H1 (cell line): ENCODE measurements at regions not wholly inside any gene's neighbourhood (a gene's known extent, or its start where the extent isn't known, plus 50 kb on each side); places are given as distances from the start of the nearest gene placed in this dataset.

Experiments used
- CTCF ChIA-PET: fragments of 300-600 bp; sonication (Branson Sonifier 250); formaldehyde crosslinking; loops from one replicate; lab custom pipeline; 2021; ENCODE audit not compliant: partially characterized antibody; lab: Charles Lee
- POLR2A ChIA-PET: fragments of 300-600 bp; sonication (Branson Sonifier 250); formaldehyde crosslinking; loops from one replicate; lab custom pipeline; 2021; ENCODE audit warnings: inconsistent platforms; ENCODE audit not compliant: partially characterized antibody; lab: Charles Lee
- DNase-seq, 2 experiments: peaks; one replicate each; pipeline versions ENCODE4 v3.0.0 to v3.0.0-alpha.2; 2010 to 2022; ENCODE audit warnings: low spot score in 2 of 2, low read depth in 1 of 2, mixed read lengths in 1 of 2
- FAIRE-seq: peaks from 2 replicates; lab custom pipeline; 2011; peaks lifted over from hg19 to GRCh38; lab: Jason Lieb, UNC
- H2AFZ ChIP-seq: 2 replicates; pipeline ENCODE4 v1.8.1; 2012; ENCODE audit warnings: low read length, inconsistent platforms
- H2AK5ac ChIP-seq: 2 replicates; pipeline ENCODE4 v1.6.1; 2013; ENCODE audit warnings: low read depth, low read length
- H2BK120ac ChIP-seq: replicated peaks from 2 replicates; pipeline ENCODE3; 2013; ENCODE audit warnings: low read depth, low read length, inconsistent platforms
- H2BK12ac ChIP-seq: 2 replicates; pipeline ENCODE4 v1.6.1; 2013; ENCODE audit warnings: low read depth, low read length
- H2BK15ac ChIP-seq: 2 replicates; pipeline ENCODE4 v1.6.1; 2013; ENCODE audit warnings: low read length
- H2BK20ac ChIP-seq: 2 replicates; pipeline ENCODE4 v1.6.1; 2013; ENCODE audit warnings: low read length
- H2BK5ac ChIP-seq: 2 replicates; pipeline ENCODE4 v1.6.1; 2013; ENCODE audit warnings: low read depth, low read length
- H3K14ac ChIP-seq: 2 replicates; pipeline ENCODE4 v1.6.1; 2013; ENCODE audit warnings: inconsistent platforms; ENCODE audit not compliant: insufficient read length
- H3K18ac ChIP-seq: 2 replicates; pipeline ENCODE4 v1.6.1; 2013; ENCODE audit warnings: low read length; ENCODE audit errors: extremely low read depth
- H3K23ac ChIP-seq: 2 replicates; pipeline ENCODE4 v1.6.1; 2013; ENCODE audit warnings: inconsistent platforms; ENCODE audit not compliant: insufficient read length
- H3K23me2 ChIP-seq: 2 replicates; pipeline ENCODE4 v1.6.1; 2013; ENCODE audit warnings: low read depth, low read length
- H3K27ac ChIP-seq: 2 replicates; pipeline ENCODE4 v1.6.1; 2011; ENCODE audit warnings: low read depth, low read length, inconsistent platforms
- H3K27me3 ChIP-seq, 4 experiments: replicated peaks in 1 of 4; 1 replicate in 1 of 4; 2 replicates in 3 of 4; pipeline versions ENCODE4 v1.6.1 to v1.8.1; 2011 to 2013; ENCODE audit warnings: low read length in 3 of 4, mild to moderate bottlenecking in 3 of 4, inconsistent platforms in 2 of 4, mixed read lengths in 2 of 4, moderate library complexity in 1 of 4; ENCODE audit not compliant: control insufficient read depth in 3 of 4, insufficient read depth in 3 of 4; ENCODE audit errors: extremely low read depth in 1 of 4
- H3K36me3 ChIP-seq, 4 experiments: 2 replicates each; pipeline versions ENCODE4 v1.6.1 to v1.8.1; 2011 to 2013; ENCODE audit warnings: mild to moderate bottlenecking in 4 of 4, low read length in 3 of 4, moderate library complexity in 2 of 4, control low read depth in 1 of 4, inconsistent platforms in 1 of 4; ENCODE audit not compliant: insufficient read depth in 4 of 4, control insufficient read depth in 2 of 4
- H3K4ac ChIP-seq: replicated peaks from 2 replicates; pipeline ENCODE3; 2013; ENCODE audit warnings: low read length, low read depth, mixed read lengths, inconsistent platforms; ENCODE audit not compliant: insufficient read length
- H3K4me1 ChIP-seq, 4 experiments: replicated peaks in 1 of 4; 1 replicate in 1 of 4; 2 replicates in 3 of 4; pipeline versions ENCODE4 v1.6.1 to v1.8.1; 2011 to 2013; ENCODE audit warnings: low read length in 3 of 4, inconsistent platforms in 2 of 4, mixed read lengths in 1 of 4; ENCODE audit not compliant: insufficient read depth in 4 of 4, control insufficient read depth in 3 of 4
- H3K4me2 ChIP-seq, 2 experiments: 2 replicates each; pipeline versions ENCODE4 v1.6.1 to v1.8.1; 2011 to 2013; ENCODE audit warnings: low read depth in 2 of 2, low read length in 2 of 2, control low read depth in 1 of 2, inconsistent platforms in 1 of 2, mild to moderate bottlenecking in 1 of 2; ENCODE audit not compliant: insufficient read depth in 1 of 2
- H3K4me3 ChIP-seq, 4 experiments: fragments of 200-600, 300-600 bp in 1 of 4; sonication (generic), shearing (Covaris generic), sonication (Bioruptor Twin) in 1 of 4; 2 replicates each; pipeline versions ENCODE4 v1.5.1 to v1.8.1; 2011 to 2016; ENCODE audit warnings: low read length in 4 of 4, low read depth in 3 of 4, control low read depth in 2 of 4, inconsistent platforms in 2 of 4, mild to moderate bottlenecking in 2 of 4, mixed read lengths in 1 of 4, moderate library complexity in 1 of 4; ENCODE audit not compliant: insufficient read depth in 2 of 4; ENCODE audit errors: extremely low read depth in 1 of 4
- H3K56ac ChIP-seq: replicated peaks from 2 replicates; pipeline ENCODE3; 2013; ENCODE audit warnings: low read depth, mild to moderate bottlenecking, mixed read lengths, low read length, inconsistent platforms; ENCODE audit not compliant: insufficient read length
- H3K79me1 ChIP-seq: 2 replicates; pipeline ENCODE4 v1.6.1; 2013; ENCODE audit warnings: low read depth, low read length, control low read depth
- H3K79me2 ChIP-seq, 2 experiments: 2 replicates each; pipeline versions ENCODE4 v1.6.1 to v1.8.1; 2012 to 2013; ENCODE audit warnings: low read length in 2 of 2, mild to moderate bottlenecking in 2 of 2, inconsistent platforms in 1 of 2; ENCODE audit not compliant: insufficient read depth in 2 of 2, control insufficient read depth in 1 of 2
- H3K9ac ChIP-seq, 4 experiments: replicated peaks in 1 of 4; 1 replicate in 1 of 4; 2 replicates in 3 of 4; pipeline versions ENCODE4 v1.6.1 to v1.8.1; 2011 to 2013; ENCODE audit warnings: low read depth in 3 of 4, low read length in 3 of 4, control low read depth in 2 of 4, mild to moderate bottlenecking in 2 of 4, moderate library complexity in 2 of 4, inconsistent platforms in 1 of 4; ENCODE audit errors: extremely low read depth in 1 of 4
- H3K9me3 ChIP-seq, 2 experiments: 2 replicates each; pipeline versions ENCODE4 v1.6.1 to v1.8.1; 2012 to 2013; ENCODE audit warnings: mild to moderate bottlenecking in 2 of 2, moderate library complexity in 2 of 2, control low read depth in 1 of 2, inconsistent platforms in 1 of 2, low read depth in 1 of 2, low read length in 1 of 2, mixed read lengths in 1 of 2; ENCODE audit not compliant: insufficient read depth in 2 of 2
- H4K20me1 ChIP-seq, 2 experiments: replicated peaks in 1 of 2; 2 replicates each; pipeline versions ENCODE3 to v1.8.1; 2011 to 2013; ENCODE audit warnings: inconsistent platforms in 2 of 2, low read length in 2 of 2, mild to moderate bottlenecking in 1 of 2; ENCODE audit not compliant: insufficient read depth in 2 of 2, control insufficient read depth in 1 of 2
- H4K5ac ChIP-seq: 2 replicates; pipeline ENCODE4 v1.6.1; 2013; ENCODE audit warnings: low read length, low read depth, mixed read lengths, inconsistent platforms; ENCODE audit not compliant: insufficient read length
- H4K8ac ChIP-seq: 2 replicates; pipeline ENCODE4 v1.8.0; 2013; ENCODE audit warnings: mild to moderate bottlenecking, moderate library complexity, low read length, inconsistent platforms; ENCODE audit not compliant: insufficient read depth; ENCODE audit errors: extremely low read depth
- H4K91ac ChIP-seq: replicated peaks from 2 replicates; pipeline ENCODE3; 2013; ENCODE audit warnings: low read length, mixed read lengths, inconsistent platforms; ENCODE audit not compliant: insufficient read length
- CHD1 ChIP-seq: IDR thresholded peaks from 2 replicates; pipeline ENCODE4 v1.6.1; 2012; ENCODE audit warnings: low read depth, low read length, improper control_type of control experiment
- GABPA ChIP-seq: IDR thresholded peaks from 2 replicates; pipeline ENCODE4 v1.6.1; 2011; ENCODE audit warnings: mild to moderate bottlenecking, low read length, moderate library complexity, borderline replicate concordance; ENCODE audit not compliant: insufficient read depth
- RAD21 ChIP-seq, 2 experiments: IDR thresholded peaks in 1 of 2; conservative IDR thresholded peaks in 1 of 2; 2 replicates each; pipeline ENCODE4 v1.6.1; 2011; ENCODE audit warnings: low read depth in 2 of 2, low read length in 2 of 2, improper control_type of control experiment in 1 of 2, inconsistent platforms in 1 of 2, mild to moderate bottlenecking in 1 of 2, moderate library complexity in 1 of 2
- ZNF274 ChIP-seq: IDR thresholded peaks from 2 replicates; pipeline ENCODE4 v1.7.0; 2012; ENCODE audit warnings: low read length, borderline replicate concordance; ENCODE audit errors: extremely low read depth
- WGBS, 2 experiments: shearing (Covaris generic) in 1 of 2; methylation state at CpG; one replicate each; pipeline versions ENCODE4 v1.1.6 to v1.1.7; 2013 to 2015; ENCODE audit warnings: low lambda C conversion rate in 2 of 2, mixed read lengths in 2 of 2, inconsistent platforms in 1 of 2, low coverage in 1 of 2, missing lambda C conversion rate in 1 of 2; ENCODE audit not compliant: insufficient replicate concordance in 2 of 2, insufficient coverage in 1 of 2, insufficient read length in 1 of 2; ENCODE audit errors: extremely low coverage in 1 of 2, missing lambda C conversion rate in 1 of 2; 5-methylcytosine and 5-hydroxymethylcytosine counted together
- TF ChIP-seq, protein P1 (sequence below), 3 experiments: IDR thresholded peaks; 1 replicate in 2 of 3; 2 replicates in 1 of 3; pipeline versions ENCODE4 v1.5.1 to v1.6.1; 2011; ENCODE audit warnings: low read length in 3 of 3, mild to moderate bottlenecking in 3 of 3, inconsistent platforms in 2 of 3, low read depth in 1 of 3, moderate library complexity in 1 of 3; ENCODE audit not compliant: insufficient read depth in 1 of 3; ENCODE audit errors: control extremely low read depth in 1 of 3

DNA sequence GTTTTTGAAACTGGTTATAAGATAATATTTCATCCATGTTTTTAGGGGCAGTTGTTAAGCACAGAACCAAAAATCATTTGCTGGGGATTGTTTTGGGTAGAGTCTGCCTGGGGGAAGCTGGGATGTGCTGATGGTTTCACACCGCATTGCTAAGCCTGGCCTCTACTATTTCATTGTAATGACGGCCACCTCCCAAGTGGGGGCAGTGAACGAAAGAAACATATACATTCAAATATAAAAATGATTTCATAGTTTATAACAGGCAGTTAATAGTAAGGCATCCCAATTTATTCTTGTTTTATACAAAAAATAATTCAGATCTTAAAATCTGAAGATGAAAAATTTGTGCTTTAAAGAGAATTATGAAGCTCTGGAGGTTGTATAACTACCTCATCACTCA is 750.8 kb downstream of the REEP3 start:
- Histone ChIP-seq H3K56ac (no peak overlapping the region), H3K4me3 (no peak overlapping the region), H3K4me2 (no peak overlapping the region), H4K8ac (no peak overlapping the region)
- no peak for DNase-seq
- TF ChIP-seq CHD1 (no peak), GABPA (no peak), ZNF274 (no peak), RAD21 (IDR thresholded peaks at IDR 0.05 in 1 of 2, conservative IDR thresholded peaks at IDR 0.05 in 1 of 2; ENCODE audit: low read depth in 2 of 2, low read length in 2 of 2) (peak; percentile 12 to 25; a peak in 1 of 4 replicates)
- TF ChIP-seq, protein P1, sequence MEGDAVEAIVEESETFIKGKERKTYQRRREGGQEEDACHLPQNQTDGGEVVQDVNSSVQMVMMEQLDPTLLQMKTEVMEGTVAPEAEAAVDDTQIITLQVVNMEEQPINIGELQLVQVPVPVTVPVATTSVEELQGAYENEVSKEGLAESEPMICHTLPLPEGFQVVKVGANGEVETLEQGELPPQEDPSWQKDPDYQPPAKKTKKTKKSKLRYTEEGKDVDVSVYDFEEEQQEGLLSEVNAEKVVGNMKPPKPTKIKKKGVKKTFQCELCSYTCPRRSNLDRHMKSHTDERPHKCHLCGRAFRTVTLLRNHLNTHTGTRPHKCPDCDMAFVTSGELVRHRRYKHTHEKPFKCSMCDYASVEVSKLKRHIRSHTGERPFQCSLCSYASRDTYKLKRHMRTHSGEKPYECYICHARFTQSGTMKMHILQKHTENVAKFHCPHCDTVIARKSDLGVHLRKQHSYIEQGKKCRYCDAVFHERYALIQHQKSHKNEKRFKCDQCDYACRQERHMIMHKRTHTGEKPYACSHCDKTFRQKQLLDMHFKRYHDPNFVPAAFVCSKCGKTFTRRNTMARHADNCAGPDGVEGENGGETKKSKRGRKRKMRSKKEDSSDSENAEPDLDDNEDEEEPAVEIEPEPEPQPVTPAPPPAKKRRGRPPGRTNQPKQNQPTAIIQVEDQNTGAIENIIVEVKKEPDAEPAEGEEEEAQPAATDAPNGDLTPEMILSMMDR (IDR thresholded peaks at IDR 0.05; ENCODE audit: control extremely low read depth in 1 of 3, insufficient read depth in 1 of 3, low read depth in 1 of 3, low read length in 3 of 3): peak in 2 of 3 experiments; percentile 22; a peak in 2 of 4 replicates
- TF ChIP-seq, all 59 proteins: peak for 2
- Histone ChIP-seq H2BK5ac (no peak overlapping the region), H4K20me1 (no peaks in the 10 kb centered on the region), H2BK120ac (no peak overlapping the region), H2BK12ac (no peak overlapping the region), H3K9me3 (no peaks in the 10 kb centered on the region), H3K4ac (no peak overlapping the region), H3K18ac (no peak overlapping the region), H3K36me3 (no peaks in the 10 kb centered on the region), H3K9ac (no peak overlapping the region), H3K4me1 (no peaks in the 10 kb centered on the region), H3K23ac (no peak overlapping the region), H3K79me1 (no peaks in the 10 kb centered on the region), H2AK5ac (no peak overlapping the region), H3K23me2 (no peaks in the 10 kb centered on the region), H3K14ac (no peak overlapping the region), H2BK20ac (no peak overlapping the region), H4K91ac (no peak overlapping the region), H4K5ac (no peak overlapping the region), H3K79me2 (no peaks in the 10 kb centered on the region), H3K27me3 (peaks cover 0 to 1% (median 0%) of the 10 kb centered on the region in 4 experiments; a peak in 1 of 7 replicates), H2AFZ (0 out of 2 replicates have a peak overlapping the region, but pooled peaks have one; percentile 81), H2BK15ac (no peak overlapping the region), H3K27ac (no peak overlapping the region)
- no peak for FAIRE-seq
- CTCF ChIA-PET: interaction anchor here (0.6 to 3.9 kb wide), 22 partner anchors 7 to 461 kb away, joined by 3 to 30 read pairs (median 4); no protein-coding TSS in a partner anchor
- 57% methylated on average over 3 of the region's 3 CpGs; no CpG with 5 or more reads in 1 of the 2 experiments for WGBS, 2 experiments
- POLR2A ChIA-PET: no interaction called here
